ENCODE measurements at regions not wholly inside any gene's neighbourhood (a gene's known extent, or its start where the extent isn't known, plus 50 kb on each side); places are given as distances from the start of the nearest gene placed in this dataset.
A peak's percentile ranks its signal among the peaks of the same experiment; 100 is the strongest.

- TF ChIP-seq, protein P1, sequence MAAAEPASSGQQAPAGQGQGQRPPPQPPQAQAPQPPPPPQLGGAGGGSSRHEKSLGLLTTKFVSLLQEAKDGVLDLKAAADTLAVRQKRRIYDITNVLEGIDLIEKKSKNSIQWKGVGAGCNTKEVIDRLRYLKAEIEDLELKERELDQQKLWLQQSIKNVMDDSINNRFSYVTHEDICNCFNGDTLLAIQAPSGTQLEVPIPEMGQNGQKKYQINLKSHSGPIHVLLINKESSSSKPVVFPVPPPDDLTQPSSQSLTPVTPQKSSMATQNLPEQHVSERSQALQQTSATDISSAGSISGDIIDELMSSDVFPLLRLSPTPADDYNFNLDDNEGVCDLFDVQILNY (CRISPR knock-in tag; IDR thresholded peaks at IDR 0.05), result no peak
- TF ChIP-seq ZNF316 (IDR thresholded peaks at IDR 0.05) (peak; percentile 99), ZBTB17 (CRISPR knock-in tag; IDR thresholded peaks at IDR 0.05) (no peak), RBFOX2 (IDR thresholded peaks at IDR 0.05; ENCODE audit: low read depth, low read length) (no peak), ZNF146 (CRISPR knock-in tag; IDR thresholded peaks at IDR 0.05; ENCODE audit: unreplicated experiment) (no peak), DEAF1 (CRISPR knock-in tag; IDR thresholded peaks at IDR 0.05) (no peak), C11orf30 (IDR thresholded peaks at IDR 0.05; ENCODE audit: low read depth) (peak; percentile 99), MAFF (IDR thresholded peaks at IDR 0.05; ENCODE audit: low read length) (peak; percentile 97), ZFX (CRISPR knock-in tag; IDR thresholded peaks at IDR 0.05) (0 out of 2 replicates have a peak, but pooled peaks have one; percentile 32), ZNF592 (IDR thresholded peaks at IDR 0.05) (0 out of 2 replicates have a peak, but pooled peaks have one; percentile 37), TAL1 (IDR thresholded peaks at IDR 0.05) (no peak), SREBF2 (CRISPR knock-in tag; IDR thresholded peaks at IDR 0.05) (no peak), SOX6 (IDR thresholded peaks at IDR 0.05) (peak; percentile 65; the same call in 1 of the 2 replicates)
Measured at GRCh38 chr18:9038277-9038871, 64.1 kb upstream of the NDUFV2 start (continued).

All from K562 (cell line).